HG03025 (cell line): ENCODE measurements at regions not wholly inside any gene's neighbourhood (a gene's known extent, or its start where the extent isn't known, plus 50 kb on each side); places are given as distances from the start of the nearest gene placed in this dataset.

ENCODE experiments used
- ATAC-seq: cut with Tn5 transposase; IDR thresholded peaks from one replicate; pipeline ENCODE4 v1.9.1; 2021; ENCODE audit warnings: mild to moderate bottlenecking, moderate library complexity; ENCODE audit not compliant: unreplicated experiment, low FRiP score

- no peak for ATAC-seq
Measured at GRCh38 chr12:126663304-126664094, 1598.3 kb downstream of the AACS start.

- no peak for ATAC-seq
Measured at GRCh38 chr12:126667339-126667738, 1599.6 kb upstream of the TMEM132C start.

- ATAC-seq: no peak
Measured at GRCh38 chr12:126668538-126668937, 1598.4 kb upstream of the TMEM132C start.

GRCh38 chr12:126668961-126669360 lies 1598.0 kb upstream of the TMEM132C start:
- ATAC-seq: no peak

GRCh38 chr12:126676434-126676833 lies 1590.5 kb upstream of the TMEM132C start:
- ATAC-seq: no peak

- ATAC-seq: no peak
Measured at GRCh38 chr12:126681676-126682075, 1585.3 kb upstream of the TMEM132C start.

GRCh38 chr12:126684703-126685102 lies 1582.3 kb upstream of the TMEM132C start:
- ATAC-seq: no peak

GRCh38 chr12:126685636-126686035 lies 1581.3 kb upstream of the TMEM132C start:
- ATAC-seq: no peak

GRCh38 chr12:126688556-126688955 lies 1578.4 kb upstream of the TMEM132C start:
- no peak for ATAC-seq

- ATAC-seq: no peak
Measured at GRCh38 chr12:126700096-126700495, 1566.9 kb upstream of the TMEM132C start.

- no peak for ATAC-seq
Measured at GRCh38 chr12:126704609-126705008, 1562.4 kb upstream of the TMEM132C start.

GRCh38 chr12:126706300-126706699 lies 1560.7 kb upstream of the TMEM132C start:
- no peak for ATAC-seq

GRCh38 chr12:126708492-126708896 lies 1558.5 kb upstream of the TMEM132C start:
- ATAC-seq: no peak

GRCh38 chr12:126718365-126718764 lies 1548.6 kb upstream of the TMEM132C start:
- no peak for ATAC-seq

- no peak for ATAC-seq
Measured at GRCh38 chr12:126719912-126720705, 1546.9 kb upstream of the TMEM132C start.

- ATAC-seq: no peak
Measured at GRCh38 chr12:126726481-126727217, 1540.3 kb upstream of the TMEM132C start.

- no peak for ATAC-seq
Measured at GRCh38 chr12:126727218-126728075, 1539.5 kb upstream of the TMEM132C start.

- ATAC-seq: no peak
Measured at GRCh38 chr12:126734296-126734695, 1532.7 kb upstream of the TMEM132C start.

GRCh38 chr12:126734710-126735109 lies 1532.3 kb upstream of the TMEM132C start:
- ATAC-seq: no peak
